GM23248 (cell line): ENCODE measurements at regions not wholly inside any gene's neighbourhood (a gene's known extent, or its start where the extent isn't known, plus 50 kb on each side); places are given as distances from the start of the nearest gene placed in this dataset.

Source experiments
- DNase-seq: peaks from one replicate; pipeline ENCODE4 v3.0.0-alpha.2; 2015
- H2AFZ ChIP-seq: fragments of 200-600 bp; sonication (generic); 2 replicates; pipeline ENCODE4 v1.6.1; 2016; ENCODE audit warnings: antibody characterized with exemption
- H3F3A ChIP-seq: fragments of 200-600 bp; sonication (generic); 2 replicates; pipeline ENCODE4 v1.6.1; 2016; ENCODE audit warnings: mild to moderate bottlenecking, antibody characterized with exemption, mixed run types; ENCODE audit not compliant: insufficient read depth
- H3K27ac ChIP-seq: fragments of 200-600 bp; sonication (generic); 2 replicates; pipeline ENCODE4 v1.5.1; 2016; ENCODE audit warnings: mild to moderate bottlenecking
- H3K27me3 ChIP-seq: fragments of 200-600 bp; sonication (generic); replicated peaks from 2 replicates; pipeline ENCODE4 v1.6.1; 2016; ENCODE audit warnings: mild to moderate bottlenecking; ENCODE audit not compliant: insufficient read depth
- H3K36me3 ChIP-seq: fragments of 200-600 bp; sonication (generic); 2 replicates; pipeline ENCODE4 v1.6.1; 2016; ENCODE audit warnings: low read depth, mild to moderate bottlenecking
- H3K4me1 ChIP-seq: fragments of 200-600 bp; sonication (generic); 2 replicates; pipeline ENCODE4 v1.6.1; 2016; ENCODE audit warnings: mild to moderate bottlenecking; ENCODE audit not compliant: insufficient read depth
- H3K4me2 ChIP-seq: fragments of 200-600 bp; sonication (generic); one replicate; pipeline ENCODE4 v1.6.1; 2016; ENCODE audit warnings: mild to moderate bottlenecking; ENCODE audit not compliant: unreplicated experiment
- H3K4me3 ChIP-seq: fragments of 200-600 bp; sonication (generic); 2 replicates; pipeline ENCODE4 v1.5.1; 2016; ENCODE audit warnings: mild to moderate bottlenecking
- H3K79me2 ChIP-seq: fragments of 200-600 bp; sonication (generic); 2 replicates; pipeline ENCODE4 v1.6.1; 2016; ENCODE audit warnings: mild to moderate bottlenecking; ENCODE audit not compliant: insufficient read depth
- H3K9ac ChIP-seq: fragments of 200-600 bp; sonication (generic); 2 replicates; pipeline ENCODE4 v1.6.1; 2016; ENCODE audit warnings: mild to moderate bottlenecking
- H3K9me2 ChIP-seq: fragments of 200-600 bp; sonication (generic); 2 replicates; pipeline ENCODE4 v1.6.1; 2016; ENCODE audit warnings: mixed run types, mild to moderate bottlenecking, moderate library complexity; ENCODE audit not compliant: insufficient read depth
- H3K9me3 ChIP-seq: fragments of 200-600 bp; sonication (generic); one replicate; pipeline ENCODE4 v1.6.1; 2017; ENCODE audit warnings: low read depth
- H4K20me1 ChIP-seq: fragments of 200-600 bp; sonication (generic); 2 replicates; pipeline ENCODE4 v1.6.0; 2016; ENCODE audit not compliant: insufficient read depth
- EZH2 ChIP-seq: fragments of 200-600 bp; sonication (generic); IDR thresholded peaks from 2 replicates; pipeline ENCODE4 v1.6.1; 2018; ENCODE audit warnings: antibody characterized with exemption, mild to moderate bottlenecking; ENCODE audit not compliant: insufficient read depth, poor library complexity, severe bottlenecking
- EZH2phosphoT487 ChIP-seq: fragments of 200-600 bp; sonication (generic); IDR thresholded peaks from 2 replicates; pipeline ENCODE4 v1.6.1; 2018; ENCODE audit warnings: antibody characterized with exemption, moderate library complexity, mild to moderate bottlenecking, low read depth; ENCODE audit not compliant: insufficient read depth
- WGBS, 2 experiments: methylation state at CpG; one replicate each; pipeline ENCODE4 v1.1.6; 2015 to 2017; ENCODE audit warnings: low lambda C conversion rate in 2 of 2, low coverage in 1 of 2; ENCODE audit errors: missing lambda C conversion rate in 2 of 2; 5-methylcytosine and 5-hydroxymethylcytosine counted together
- in situ Hi-C: fragments of 300-500 bp; cut with MboI; formaldehyde crosslinking; loops from 2 replicates; pipeline ENCODE4 v1.15.0; 2020

DNA sequence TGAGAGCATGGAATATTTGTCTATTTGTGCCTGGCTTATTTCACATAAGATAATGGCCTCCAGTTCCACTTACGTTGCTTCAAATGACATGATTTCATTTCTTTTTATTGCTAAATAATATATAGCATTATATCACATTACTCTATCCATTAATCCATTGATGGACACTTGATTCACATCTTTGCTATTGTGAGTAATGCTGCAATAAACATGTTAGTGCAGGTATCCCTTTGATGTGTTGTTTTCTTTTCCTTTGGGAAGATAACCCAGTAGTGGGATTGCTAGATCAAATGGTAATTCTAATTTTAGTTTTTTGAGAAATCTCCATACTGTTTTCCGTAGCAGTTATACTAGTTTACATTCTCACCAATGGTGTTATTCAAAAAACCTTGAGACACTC, 1343.3 kb upstream of the TMEFF2 start:
- H3K9me2 ChIP-seq, result no peaks in the 10 kb centered on the region
- H4K20me1 ChIP-seq, result no peaks in the 10 kb centered on the region
- TF ChIP-seq EZH2phosphoT487 (no peak), EZH2 (no peak)
- H3K9me3 ChIP-seq, result no peaks in the 10 kb centered on the region
- no peaks in the 10 kb centered on the region for H3K4me1 ChIP-seq
- H3K4me2 ChIP-seq, result no peak overlapping the region
- WGBS, 2 experiments, result 13 to 21% methylated on average over 2 of the region's 2 CpGs
- no peaks in the 10 kb centered on the region for H3K79me2 ChIP-seq
- H3F3A ChIP-seq, result no peaks in the 10 kb centered on the region
- no peak for DNase-seq
- no peak overlapping the region for H2AFZ ChIP-seq
- H3K27ac ChIP-seq, result no peak overlapping the region
- H3K9ac ChIP-seq, result no peak overlapping the region
- no peaks in the 10 kb centered on the region for H3K27me3 ChIP-seq
- H3K36me3 ChIP-seq, result no peaks in the 10 kb centered on the region
- no peak overlapping the region for H3K4me3 ChIP-seq
- in situ Hi-C loops, result no loop called here

DNA sequence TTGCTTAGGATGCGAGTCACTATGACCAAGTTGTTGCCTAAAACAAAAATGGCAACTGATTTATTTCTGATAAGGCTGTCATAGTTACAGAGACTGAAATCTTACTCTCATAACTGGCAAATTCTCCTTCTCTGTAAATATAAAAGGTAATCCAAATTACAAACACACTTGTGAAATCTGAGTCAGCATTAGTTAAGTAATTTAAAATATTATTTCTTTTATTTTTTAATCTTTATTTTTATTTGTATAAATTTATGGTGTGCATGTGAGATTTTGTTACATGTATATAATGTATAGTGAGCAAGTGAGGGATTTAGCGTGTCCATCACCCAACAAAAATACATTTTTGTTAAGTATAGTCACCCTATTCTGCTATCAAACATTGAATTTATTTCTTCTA, 1342.8 kb upstream of the TMEFF2 start:
- Histone ChIP-seq H4K20me1 (no peaks in the 10 kb centered on the region), H3K4me3 (no peak overlapping the region), H3K9me2 (no peaks in the 10 kb centered on the region), H3K9me3 (no peaks in the 10 kb centered on the region), H2AFZ (no peak overlapping the region), H3K4me1 (no peaks in the 10 kb centered on the region), H3K4me2 (no peak overlapping the region), H3K27ac (no peak overlapping the region), H3K79me2 (no peaks in the 10 kb centered on the region), H3K27me3 (no peaks in the 10 kb centered on the region), H3K36me3 (no peaks in the 10 kb centered on the region), H3F3A (no peaks in the 10 kb centered on the region), H3K9ac (no peak overlapping the region)
- DNase-seq, result no peak
- in situ Hi-C loops, result no loop called here
- 30 to 41% methylated on average over 2 of the region's 2 CpGs for WGBS, 2 experiments
- no peak for TF ChIP-seq EZH2phosphoT487
- no peak for TF ChIP-seq EZH2

DNA sequence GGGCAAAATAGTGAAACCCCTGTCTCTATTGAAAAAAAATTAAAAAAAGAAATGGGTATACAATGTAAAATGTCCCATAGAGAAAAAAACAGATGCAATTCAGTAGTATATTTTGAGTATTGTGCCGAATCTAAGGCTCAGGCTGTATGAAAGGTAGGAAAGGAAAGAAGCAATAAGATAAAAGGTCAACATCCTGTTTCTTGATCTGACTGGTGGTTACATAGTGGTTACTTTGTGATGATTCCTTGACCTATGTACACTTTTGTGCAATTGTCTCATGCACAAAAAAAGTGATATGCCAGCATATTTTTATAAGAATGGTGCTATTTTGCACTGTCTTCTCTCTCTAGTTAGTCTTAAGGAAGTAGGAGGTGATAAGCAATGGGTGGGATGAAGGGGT, 1333.7 kb upstream of the TMEFF2 start:
- no peak overlapping the region for H3K27ac ChIP-seq
- no peaks in the 10 kb centered on the region for H3K4me1 ChIP-seq
- DNase-seq, result no peak
- H3K9me3 ChIP-seq, result no peaks in the 10 kb centered on the region
- 17 to 19% methylated on average over 1 of the region's 1 CpG for WGBS, 2 experiments
- H4K20me1 ChIP-seq, result no peaks in the 10 kb centered on the region
- in situ Hi-C loops, result no loop called here
- no peaks in the 10 kb centered on the region for H3K79me2 ChIP-seq
- no peak overlapping the region for H2AFZ ChIP-seq
- TF ChIP-seq EZH2phosphoT487 (no peak), EZH2 (no peak)
- H3K36me3 ChIP-seq, result no peaks in the 10 kb centered on the region
- no peak overlapping the region for H3K4me3 ChIP-seq
- H3K4me2 ChIP-seq, result no peak overlapping the region
- H3K27me3 ChIP-seq, result no peaks in the 10 kb centered on the region
- H3K9me2 ChIP-seq, result no peaks in the 10 kb centered on the region
- H3F3A ChIP-seq, result no peaks in the 10 kb centered on the region
- no peak overlapping the region for H3K9ac ChIP-seq

DNA sequence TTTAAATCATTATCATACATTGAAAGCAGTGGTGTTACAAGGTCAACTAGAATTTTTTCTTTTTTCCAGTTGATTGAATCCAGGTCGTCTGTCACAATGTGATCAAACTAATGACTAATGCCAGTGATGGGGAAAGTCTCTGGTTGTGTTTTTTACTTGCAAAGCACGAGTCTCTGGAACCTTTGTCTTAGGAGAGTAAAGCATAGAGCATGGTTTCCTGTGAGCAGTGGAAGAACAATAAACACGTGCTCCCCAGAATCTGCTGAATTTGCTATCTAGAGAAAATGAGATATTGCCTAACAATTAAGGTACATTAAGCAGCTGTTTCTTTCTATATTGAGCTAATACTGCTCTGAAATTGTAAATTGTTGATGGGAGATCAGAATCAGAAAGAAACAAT, 1332.4 kb upstream of the TMEFF2 start:
- no peaks in the 10 kb centered on the region for H4K20me1 ChIP-seq
- in situ Hi-C loops, result no loop called here
- H3K4me2 ChIP-seq, result no peak overlapping the region
- no peaks in the 10 kb centered on the region for H3K9me3 ChIP-seq
- no peaks in the 10 kb centered on the region for H3F3A ChIP-seq
- no peak overlapping the region for H2AFZ ChIP-seq
- H3K27ac ChIP-seq, result no peak overlapping the region
- no peaks in the 10 kb centered on the region for H3K27me3 ChIP-seq
- no peaks in the 10 kb centered on the region for H3K9me2 ChIP-seq
- H3K9ac ChIP-seq, result no peak overlapping the region
- no peaks in the 10 kb centered on the region for H3K4me1 ChIP-seq
- no peak overlapping the region for H3K4me3 ChIP-seq
- TF ChIP-seq EZH2 (no peak), EZH2phosphoT487 (no peak)
- WGBS, 2 experiments, result 3% methylated on average over 3 of the region's 3 CpGs
- DNase-seq, result no peak
- H3K79me2 ChIP-seq, result no peaks in the 10 kb centered on the region
- H3K36me3 ChIP-seq, result no peaks in the 10 kb centered on the region

DNA sequence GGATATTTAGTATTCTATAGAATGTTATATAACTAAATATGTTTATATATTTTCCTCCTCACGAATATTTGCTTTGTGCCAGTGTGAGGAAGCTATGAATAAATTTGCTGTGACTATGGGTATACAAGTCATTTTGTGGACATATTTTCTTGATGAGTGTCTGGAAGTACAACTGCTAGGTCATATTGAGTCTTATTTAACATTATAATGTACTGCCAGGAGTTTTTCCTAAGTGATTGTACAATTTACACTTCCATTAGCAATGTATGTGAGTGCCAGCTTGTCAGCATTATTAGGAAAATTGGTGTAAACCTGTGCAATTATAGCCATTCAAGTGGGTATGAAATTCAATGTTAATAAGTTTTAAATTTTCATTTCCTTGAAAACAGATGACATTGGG, 1328.9 kb upstream of the TMEFF2 start:
- DNase-seq, result no peak
- no peak overlapping the region for H3K9ac ChIP-seq

More for the DNA sequence above, 1328.9 kb upstream of the TMEFF2 start:
- Histone ChIP-seq H3K4me3 (no peak overlapping the region), H3K79me2 (no peaks in the 10 kb centered on the region), H2AFZ (no peak overlapping the region), H3K27me3 (no peaks in the 10 kb centered on the region), H3K9me3 (no peaks in the 10 kb centered on the region), H3F3A (no peaks in the 10 kb centered on the region), H3K4me2 (no peak overlapping the region), H3K9me2 (no peaks in the 10 kb centered on the region), H4K20me1 (no peaks in the 10 kb centered on the region), H3K27ac (no peak overlapping the region), H3K4me1 (no peaks in the 10 kb centered on the region), H3K36me3 (no peaks in the 10 kb centered on the region)
- WGBS, 2 experiments, result 15 to 19% methylated on average over 1 of the region's 1 CpG
- no peak for TF ChIP-seq EZH2phosphoT487
- TF ChIP-seq EZH2, result no peak
- in situ Hi-C loops, result no loop called here
